Vagina (tissue), 2 donors: ENCODE measurements at regions not wholly inside any gene's neighbourhood (a gene's known extent, or its start where the extent isn't known, plus 50 kb on each side); places are given as distances from the start of the nearest gene placed in this dataset.

Experiments
- POLR2A ChIP-seq, 2 donors: fragments of 450-650 bp; IDR thresholded peaks; one replicate each; pipeline ENCODE4 v1.6.1; 2017; ENCODE audit warnings: antibody characterized with exemption in 2 of 2, mild to moderate bottlenecking in 2 of 2, moderate library complexity in 2 of 2
- TF ChIP-seq, protein P1 (sequence below), 3 experiments: fragments of 450-650 bp in 2 of 3; fragments of 200-600 bp in 1 of 3; sonication (generic) in 1 of 3; IDR thresholded peaks; one replicate each; pipeline ENCODE4 v1.5.1; 2017 to 2019; ENCODE audit warnings: antibody characterized with exemption in 3 of 3, mild to moderate bottlenecking in 2 of 3, moderate library complexity in 2 of 3

DNA sequence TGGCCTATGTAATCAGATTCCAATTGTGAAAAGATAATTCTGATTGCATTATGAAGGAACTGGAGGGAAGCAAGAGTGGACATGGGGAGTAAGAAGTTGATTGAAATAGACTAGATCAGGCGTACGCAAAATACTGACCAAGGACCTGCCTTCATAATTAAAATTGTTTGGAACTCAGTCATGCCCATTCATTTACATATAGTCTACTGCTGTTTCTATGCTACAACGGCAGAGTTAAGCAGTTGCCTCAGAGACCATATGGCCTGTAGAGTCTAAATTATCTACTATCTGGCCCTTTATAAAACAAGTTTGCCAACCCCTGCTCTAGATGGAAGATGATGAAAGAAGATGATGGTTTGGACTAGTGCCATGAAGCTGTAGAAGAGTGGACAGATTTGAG, 170.0 kb upstream of the ARID2 start:
- TF ChIP-seq, protein P1, sequence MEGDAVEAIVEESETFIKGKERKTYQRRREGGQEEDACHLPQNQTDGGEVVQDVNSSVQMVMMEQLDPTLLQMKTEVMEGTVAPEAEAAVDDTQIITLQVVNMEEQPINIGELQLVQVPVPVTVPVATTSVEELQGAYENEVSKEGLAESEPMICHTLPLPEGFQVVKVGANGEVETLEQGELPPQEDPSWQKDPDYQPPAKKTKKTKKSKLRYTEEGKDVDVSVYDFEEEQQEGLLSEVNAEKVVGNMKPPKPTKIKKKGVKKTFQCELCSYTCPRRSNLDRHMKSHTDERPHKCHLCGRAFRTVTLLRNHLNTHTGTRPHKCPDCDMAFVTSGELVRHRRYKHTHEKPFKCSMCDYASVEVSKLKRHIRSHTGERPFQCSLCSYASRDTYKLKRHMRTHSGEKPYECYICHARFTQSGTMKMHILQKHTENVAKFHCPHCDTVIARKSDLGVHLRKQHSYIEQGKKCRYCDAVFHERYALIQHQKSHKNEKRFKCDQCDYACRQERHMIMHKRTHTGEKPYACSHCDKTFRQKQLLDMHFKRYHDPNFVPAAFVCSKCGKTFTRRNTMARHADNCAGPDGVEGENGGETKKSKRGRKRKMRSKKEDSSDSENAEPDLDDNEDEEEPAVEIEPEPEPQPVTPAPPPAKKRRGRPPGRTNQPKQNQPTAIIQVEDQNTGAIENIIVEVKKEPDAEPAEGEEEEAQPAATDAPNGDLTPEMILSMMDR (IDR thresholded peaks at IDR 0.05) = no peak
- TF ChIP-seq POLR2A (IDR thresholded peaks at IDR 0.05) = no peak
